Ascending aorta (tissue), 2 donors: ENCODE measurements at regions not wholly inside any gene's neighbourhood (a gene's known extent, or its start where the extent isn't known, plus 50 kb on each side); places are given as distances from the start of the nearest gene placed in this dataset.

Experiments used
- DNase-seq, 2 donors: peaks; one replicate each; pipeline ENCODE4 v3.0.0-alpha.2; 2019; ENCODE audit warnings: low spot score in 2 of 2
- H3K27ac ChIP-seq, 2 donors: fragments of 200-600 bp; sonication (generic); one replicate each; pipeline ENCODE4 v1.5.1; 2016 to 2017; ENCODE audit warnings: mild to moderate bottlenecking in 1 of 2
- H3K27me3 ChIP-seq: fragments of 200-600 bp; sonication (generic); one replicate; pipeline ENCODE4 v1.5.1; 2017
- H3K36me3 ChIP-seq, 2 donors: fragments of 200-600 bp; sonication (generic); one replicate each; pipeline ENCODE4 v1.5.1; 2016
- H3K4me1 ChIP-seq, 2 donors: fragments of 200-600 bp; sonication (generic); one replicate each; pipeline ENCODE4 v1.5.1; 2016 to 2017; ENCODE audit warnings: mild to moderate bottlenecking in 1 of 2
- H3K4me3 ChIP-seq, 2 donors: fragments of 200-600 bp; sonication (generic); one replicate each; pipeline ENCODE4 v1.5.1; 2016 to 2017; ENCODE audit warnings: mild to moderate bottlenecking in 1 of 2
- H3K9me3 ChIP-seq, 2 donors: fragments of 200-600 bp; sonication (generic); one replicate each; pipeline ENCODE4 v1.5.1; 2016
- CTCF ChIP-seq, 3 experiments: fragments of 200-600 bp in 2 of 3; fragments of 450-650 bp in 1 of 3; sonication (generic) in 2 of 3; IDR thresholded peaks; one replicate each; pipeline ENCODE4 v1.5.1; 2016 to 2019; ENCODE audit warnings: antibody characterized with exemption in 3 of 3, mild to moderate bottlenecking in 1 of 3, moderate library complexity in 1 of 3
- intact Hi-C: fragments of 100-400 bp; cut with DNase I; formaldehyde crosslinking; loops from one replicate; pipeline ENCODE4 v1.15.1; 2023

- Histone ChIP-seq H3K4me3 (peak overlapping the region; percentile 49 to 70), H3K27ac (no peak overlapping the region), H3K9me3 (no peaks in the 10 kb centered on the region), H3K27me3 (peaks cover 11% of the 10 kb centered on the region), H3K4me1 (no peaks in the 10 kb centered on the region), H3K36me3 (no peaks in the 10 kb centered on the region)
- intact Hi-C loops: no loop called here
- DNase-seq: no peak
- TF ChIP-seq CTCF (IDR thresholded peaks at IDR 0.05): no peak
Measured at GRCh38 chr2:118309257-118309945, 221.1 kb downstream of the INSIG2 start.

GRCh38 chr2:118307864-118308263 is 219.6 kb downstream of the INSIG2 start:
- intact Hi-C loops: no loop called here
- no peak for DNase-seq
- H3K4me1 ChIP-seq: no peaks in the 10 kb centered on the region

GRCh38 chr2:118301248-118301647 is 213.0 kb downstream of the INSIG2 start:
- H3K27ac ChIP-seq: no peak overlapping the region
- no peak for TF ChIP-seq CTCF (IDR thresholded peaks at IDR 0.05)
- H3K36me3 ChIP-seq: no peaks in the 10 kb centered on the region
- intact Hi-C loops: no loop called here
- H3K4me1 ChIP-seq: no peaks in the 10 kb centered on the region
- DNase-seq: no peak
- no peaks in the 10 kb centered on the region for H3K9me3 ChIP-seq
- no peak overlapping the region for H3K4me3 ChIP-seq
- no peaks in the 10 kb centered on the region for H3K27me3 ChIP-seq

More at GRCh38 chr2:118307864-118308263, 219.6 kb downstream of the INSIG2 start:
- Histone ChIP-seq H3K36me3 (no peaks in the 10 kb centered on the region), H3K27me3 (peaks cover 8% of the 10 kb centered on the region), H3K9me3 (no peaks in the 10 kb centered on the region), H3K27ac (no peak overlapping the region), H3K4me3 (no peak overlapping the region)
- TF ChIP-seq CTCF (IDR thresholded peaks at IDR 0.05): no peak

GRCh38 chr2:118300832-118301231 is 212.6 kb downstream of the INSIG2 start:
- H3K27ac ChIP-seq: no peak overlapping the region
- no peak for TF ChIP-seq CTCF (IDR thresholded peaks at IDR 0.05)
- no peaks in the 10 kb centered on the region for H3K4me1 ChIP-seq
- no peaks in the 10 kb centered on the region for H3K27me3 ChIP-seq
- no peaks in the 10 kb centered on the region for H3K9me3 ChIP-seq
- no peak overlapping the region for H3K4me3 ChIP-seq
- DNase-seq: no peak
- intact Hi-C loops: no loop called here
- no peaks in the 10 kb centered on the region for H3K36me3 ChIP-seq

GRCh38 chr2:118296663-118297062 is 208.4 kb downstream of the INSIG2 start:
- no peak for DNase-seq

More at GRCh38 chr2:118296663-118297062, 208.4 kb downstream of the INSIG2 start:
- Histone ChIP-seq H3K27ac (no peak overlapping the region), H3K9me3 (no peaks in the 10 kb centered on the region), H3K36me3 (no peaks in the 10 kb centered on the region), H3K27me3 (no peaks in the 10 kb centered on the region), H3K4me3 (no peak overlapping the region), H3K4me1 (no peaks in the 10 kb centered on the region)
- TF ChIP-seq CTCF (IDR thresholded peaks at IDR 0.05): no peak
- intact Hi-C loops: no loop called here
